H7 (cell line): ENCODE measurements at regions not wholly inside any gene's neighbourhood (a gene's known extent, or its start where the extent isn't known, plus 50 kb on each side); places are given as distances from the start of the nearest gene placed in this dataset.
A peak's percentile ranks its signal among the peaks of the same experiment; 100 is the strongest.
"Not testable (repeated sequence)": the region's sequence is repeated elsewhere in the genome, so short reads cannot be mapped to it uniquely, and the experiment has no call there.

Source experiments
- DNase-seq: peaks from one replicate; pipeline ENCODE4 v3.0.0; 2012
- H3K27me3 ChIP-seq: 2 replicates; pipeline ENCODE4 v1.6.0; 2011; ENCODE audit warnings: mild to moderate bottlenecking, low read length; ENCODE audit not compliant: control insufficient read depth, insufficient read depth
- H3K36me3 ChIP-seq: replicated peaks from 2 replicates; pipeline ENCODE4 v1.5.1; 2011; ENCODE audit warnings: low read length; ENCODE audit not compliant: control insufficient read depth, insufficient read depth
- H3K4me3 ChIP-seq: 2 replicates; pipeline ENCODE4 v1.5.1; 2011; ENCODE audit warnings: low read depth, mild to moderate bottlenecking, control low read depth, low read length, moderate library complexity; ENCODE audit not compliant: insufficient read depth

DNA sequence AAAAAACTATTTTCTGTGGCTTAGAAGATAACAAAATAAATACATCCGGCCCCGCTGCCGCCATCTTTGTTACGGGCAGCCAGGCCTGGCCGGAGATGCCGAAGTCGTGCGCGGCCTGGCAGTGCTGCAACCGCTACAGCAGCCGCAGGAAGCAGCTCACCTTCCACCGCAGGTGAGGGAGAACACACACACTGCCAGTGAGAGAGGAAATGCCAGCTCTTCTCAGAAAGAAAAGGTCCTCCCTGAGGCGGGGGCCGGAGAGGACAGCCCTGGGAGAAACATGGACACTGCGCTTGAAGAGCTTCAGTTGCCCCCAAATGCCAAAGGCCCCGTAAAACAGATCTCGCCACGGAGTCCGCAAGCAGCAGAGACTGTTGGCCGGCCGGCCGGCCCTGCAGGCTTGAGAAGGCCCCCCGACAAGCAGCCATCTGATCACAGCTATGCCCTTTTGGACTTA, 323.2 kb downstream of the AMY1C start:
- DNase-seq: peak; percentile 4

GRCh38 chr1:104073463-104073902, 323.8 kb downstream of the AMY1C start:
- no peak overlapping the region for H3K4me3 ChIP-seq
- H3K27me3 ChIP-seq: no peaks in the 10 kb centered on the region
- H3K36me3 ChIP-seq: no peaks in the 10 kb centered on the region
- no peak for DNase-seq

More for the DNA sequence above, 323.2 kb downstream of the AMY1C start:
- no peaks in the 10 kb centered on the region for H3K36me3 ChIP-seq
- no peak overlapping the region for H3K4me3 ChIP-seq
- H3K27me3 ChIP-seq: no peaks in the 10 kb centered on the region

GRCh38 chr1:104082221-104082620, 332.5 kb downstream of the AMY1C start:
- H3K4me3 ChIP-seq: no peak overlapping the region
- DNase-seq: peak; percentile 5
- no peaks in the 10 kb centered on the region for H3K27me3 ChIP-seq
- no peaks in the 10 kb centered on the region for H3K36me3 ChIP-seq

DNA sequence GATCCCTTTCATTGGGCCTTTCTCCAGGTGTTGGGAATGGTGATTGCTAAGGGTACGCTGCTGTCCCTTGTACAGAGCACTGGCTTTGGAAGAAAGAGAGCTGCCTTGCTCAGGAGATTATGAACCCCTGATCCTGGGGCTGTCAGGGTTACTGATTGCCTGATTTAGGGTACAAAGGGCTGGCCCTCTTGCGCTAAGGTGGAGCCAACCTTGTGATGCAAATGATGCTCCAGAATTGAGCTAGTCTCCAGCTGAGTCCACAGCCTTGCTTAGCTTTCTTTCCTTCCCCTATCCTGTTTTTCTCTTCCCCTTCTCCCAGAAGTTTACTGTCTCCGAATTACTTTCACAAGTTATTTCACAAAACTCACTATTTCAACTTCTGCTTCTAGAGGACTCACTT, 334.7 kb downstream of the AMY1C start:
- Histone ChIP-seq H3K36me3 (no peaks in the 10 kb centered on the region), H3K4me3 (no peak overlapping the region), H3K27me3 (no peaks in the 10 kb centered on the region)
- DNase-seq: peak; percentile 5

GRCh38 chr1:104092698-104093097, 343.0 kb downstream of the AMY1C start:
- H3K27me3 ChIP-seq: no peaks in the 10 kb centered on the region
- DNase-seq: no peak
- H3K36me3 ChIP-seq: no peaks in the 10 kb centered on the region
- H3K4me3 ChIP-seq: no peak overlapping the region

- Histone ChIP-seq H3K27me3 (no peaks in the 10 kb centered on the region), H3K4me3 (no peak overlapping the region), H3K36me3 (no peaks in the 10 kb centered on the region)
- no peak for DNase-seq
Observed at GRCh38 chr1:104098837-104099236, 349.1 kb downstream of the AMY1C start.

- no peak overlapping the region for H3K4me3 ChIP-seq
- H3K27me3 ChIP-seq: no peaks in the 10 kb centered on the region
- DNase-seq: no peak
- H3K36me3 ChIP-seq: no peaks in the 10 kb centered on the region
Observed at GRCh38 chr1:104100115-104100514, 350.4 kb downstream of the AMY1C start.

DNA sequence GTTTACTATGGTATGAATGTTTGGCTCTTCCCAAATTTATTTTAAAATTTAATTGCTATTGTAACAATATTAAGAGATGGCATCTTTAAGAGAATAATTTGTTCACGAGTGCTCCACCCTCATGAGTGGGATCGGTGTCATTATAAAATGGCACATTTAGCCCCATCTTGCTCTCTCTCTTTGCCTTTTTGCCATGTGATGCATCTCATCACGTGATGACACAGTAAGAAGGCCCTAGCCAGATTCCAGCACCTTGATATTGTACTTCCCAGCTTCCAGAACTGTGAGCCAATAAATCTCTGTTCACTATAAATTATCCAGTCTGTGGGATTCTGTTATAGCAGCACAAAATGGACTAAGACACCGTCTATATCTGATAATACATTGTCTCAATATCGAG, 355.8 kb downstream of the AMY1C start:
- no peaks in the 10 kb centered on the region for H3K27me3 ChIP-seq
- DNase-seq: no peak
- H3K4me3 ChIP-seq: no peak overlapping the region
- H3K36me3 ChIP-seq: no peaks in the 10 kb centered on the region

GRCh38 chr1:104120525-104120924, 370.8 kb downstream of the AMY1C start:
- Histone ChIP-seq H3K27me3 (no peaks in the 10 kb centered on the region), H3K36me3 (no peaks in the 10 kb centered on the region), H3K4me3 (no peak overlapping the region)
- no peak for DNase-seq

DNA sequence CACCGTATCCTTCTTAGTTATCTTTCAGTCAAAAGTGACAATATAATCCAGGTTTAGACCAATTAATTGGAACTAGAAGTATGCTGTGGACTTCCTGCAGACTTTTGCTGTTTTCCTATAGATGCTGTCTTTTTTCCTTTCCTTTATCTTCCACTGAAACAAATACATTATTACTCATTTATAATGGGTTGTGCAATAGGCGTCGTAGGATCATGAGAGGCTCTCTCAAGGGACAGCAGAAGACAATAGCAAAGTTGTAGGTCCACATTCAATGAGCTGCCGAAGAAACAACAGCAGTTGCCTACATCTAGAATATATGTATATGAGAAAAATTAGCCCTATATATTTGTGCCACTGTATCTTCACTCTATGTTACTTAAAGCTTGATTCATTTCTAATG, 371.6 kb downstream of the AMY1C start:
- no peak for DNase-seq
- no peak overlapping the region for H3K4me3 ChIP-seq
- no peaks in the 10 kb centered on the region for H3K27me3 ChIP-seq
- no peaks in the 10 kb centered on the region for H3K36me3 ChIP-seq

DNA sequence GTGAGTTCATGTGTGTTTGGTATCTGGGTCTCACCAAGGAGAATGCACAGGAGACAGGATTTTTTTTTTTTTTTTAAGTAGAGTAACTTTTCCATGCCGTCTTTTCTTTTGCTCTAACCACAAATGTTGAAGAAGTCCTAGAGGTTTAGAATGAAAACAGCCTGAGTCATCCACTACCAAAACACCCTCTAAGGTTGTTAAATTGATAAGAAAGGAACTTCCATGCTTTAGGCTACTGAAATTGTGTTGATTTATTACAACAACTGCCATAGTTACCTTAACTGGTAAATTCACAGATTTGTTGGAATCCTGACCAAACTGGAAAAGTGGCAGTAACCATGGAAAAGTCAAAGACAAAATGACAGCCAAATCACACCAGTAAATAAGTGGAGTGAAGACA, 375.6 kb downstream of the AMY1C start:
- no peak overlapping the region for H3K4me3 ChIP-seq
- DNase-seq: no peak
- no peaks in the 10 kb centered on the region for H3K36me3 ChIP-seq
- no peaks in the 10 kb centered on the region for H3K27me3 ChIP-seq

DNA sequence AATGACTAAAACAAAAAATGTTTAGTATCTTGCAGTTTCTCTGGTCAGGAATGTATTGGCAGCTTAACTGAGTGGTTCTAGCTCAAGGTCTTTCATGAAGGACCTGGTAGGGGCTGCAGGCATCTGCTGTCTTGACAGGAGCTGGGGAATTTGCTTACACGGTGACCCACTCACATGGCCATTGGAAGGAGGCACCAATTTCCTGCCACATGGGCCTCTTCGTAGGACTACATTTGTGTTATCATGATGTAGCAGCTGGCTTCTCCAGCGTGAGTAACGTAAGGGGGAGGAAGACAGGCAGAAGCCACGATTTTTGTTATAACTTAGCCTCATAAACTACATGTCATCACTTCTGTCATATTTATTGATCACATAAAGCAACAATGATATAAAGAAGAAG, 376.3 kb downstream of the AMY1C start:
- DNase-seq: no peak
- no peak overlapping the region for H3K4me3 ChIP-seq
- H3K27me3 ChIP-seq: no peaks in the 10 kb centered on the region
- no peaks in the 10 kb centered on the region for H3K36me3 ChIP-seq

- Histone ChIP-seq H3K4me3 (no peak overlapping the region), H3K36me3 (no peaks in the 10 kb centered on the region), H3K27me3 (no peaks in the 10 kb centered on the region)
- peak; percentile 7 for DNase-seq
Observed at GRCh38 chr1:104132382-104132973, 382.8 kb downstream of the AMY1C start.

DNA sequence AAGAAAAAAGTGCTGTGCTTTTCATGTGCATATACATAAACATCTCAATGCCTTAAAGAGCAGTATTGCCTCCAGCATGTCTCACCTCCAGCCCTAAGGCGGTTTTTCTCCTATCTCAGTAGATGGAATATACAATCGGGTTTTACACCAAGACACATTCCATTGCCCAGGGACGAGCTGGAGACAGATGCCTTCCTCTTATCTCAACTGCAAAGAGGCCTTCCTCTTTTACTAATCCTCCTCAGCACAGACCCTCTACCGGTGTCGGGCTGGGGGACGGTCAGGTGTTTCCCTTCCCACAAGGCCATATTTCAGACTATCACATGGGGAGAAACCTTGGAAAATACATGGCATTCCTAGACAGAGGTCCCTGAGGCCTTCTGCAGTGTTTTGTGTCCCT, 385.3 kb downstream of the AMY1C start:
- not testable (repeated sequence) for H3K27me3 ChIP-seq, DNase-seq, H3K36me3 ChIP-seq, H3K4me3 ChIP-seq

DNA sequence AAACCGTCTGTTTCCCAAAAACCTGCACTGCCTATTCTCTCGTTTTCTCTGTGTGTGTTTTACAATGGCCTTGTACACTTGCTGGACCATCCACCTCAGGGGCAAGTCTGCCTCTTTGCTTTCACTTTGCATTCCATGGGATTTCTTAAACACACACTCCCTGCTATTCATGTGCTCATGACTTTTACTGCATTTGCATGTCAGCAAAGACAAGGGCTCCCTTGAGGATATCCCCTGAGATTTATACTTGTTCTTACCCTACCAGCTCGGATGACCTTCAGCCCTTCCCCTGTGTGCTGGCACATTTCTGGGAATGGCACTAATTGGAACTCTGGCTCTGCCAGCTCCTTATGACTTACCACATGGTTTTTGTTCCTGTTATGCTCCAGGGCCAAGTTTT, 386.9 kb downstream of the AMY1C start:
- DNase-seq: no peak
- Histone ChIP-seq H3K27me3 (no peaks in the 10 kb centered on the region), H3K36me3 (no peaks in the 10 kb centered on the region), H3K4me3 (no peak overlapping the region)

DNA sequence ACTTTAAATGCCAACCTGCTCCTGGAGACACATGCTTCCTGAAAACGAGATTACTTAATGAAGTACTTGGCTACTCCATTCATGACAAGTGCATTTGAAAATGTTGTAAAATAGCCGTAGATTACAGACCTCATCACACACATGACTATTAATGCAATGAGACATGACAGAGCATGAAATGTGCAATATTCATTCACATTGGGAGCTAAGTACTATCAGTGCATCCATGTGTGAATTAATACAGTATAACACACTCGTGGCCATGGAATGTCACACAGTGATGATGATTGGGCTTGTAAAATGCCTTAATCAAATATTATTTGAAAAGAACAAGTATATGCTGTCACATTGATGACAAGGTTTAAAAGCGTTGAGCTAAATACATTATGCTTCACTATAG, 407.0 kb downstream of the AMY1C start:
- no peaks in the 10 kb centered on the region for H3K36me3 ChIP-seq
- DNase-seq: no peak
- no peaks in the 10 kb centered on the region for H3K27me3 ChIP-seq
- no peak overlapping the region for H3K4me3 ChIP-seq
